Body of pancreas (tissue), 4 donors: ENCODE measurements at regions not wholly inside any gene's neighbourhood (a gene's known extent, or its start where the extent isn't known, plus 50 kb on each side); places are given as distances from the start of the nearest gene placed in this dataset.

Source experiments
- ATAC-seq: fragments of 150-250 bp; one replicate; pipeline ENCODE4 v1.9.1; 2016
- DNase-seq, 4 donors: peaks; one replicate each; pipeline ENCODE4 v3.0.0-alpha.2; 2019
- H3K27ac ChIP-seq, 4 donors: fragments of 200-600 bp; sonication (generic); 1 replicate in 3 of 4; 2 replicates in 1 of 4; pipeline versions ENCODE4 v1.5.1 to v1.6.1; 2016 to 2019; ENCODE audit warnings: mild to moderate bottlenecking in 1 of 4, mixed read lengths in 1 of 4, moderate library complexity in 1 of 4
- H3K27me3 ChIP-seq, 2 donors: fragments of 200-600 bp; sonication (generic); one replicate each; pipeline ENCODE4 v1.6.0; 2016; ENCODE audit warnings: mild to moderate bottlenecking in 1 of 2
- H3K36me3 ChIP-seq, 2 donors: fragments of 200-600 bp; sonication (generic); replicated peaks in 1 of 2; 2 replicates each; pipeline ENCODE4 v1.5.1; 2016; ENCODE audit warnings: low read depth in 2 of 2; ENCODE audit not compliant: insufficient read depth in 1 of 2
- H3K4me1 ChIP-seq: fragments of 200-600 bp; sonication (generic); one replicate; pipeline ENCODE4 v1.6.0; 2016
- H3K4me3 ChIP-seq, 2 donors: fragments of 200-600 bp; sonication (generic); 1 replicate in 1 of 2; 2 replicates in 1 of 2; pipeline ENCODE4 v1.5.1; 2016 to 2019
- H3K9me3 ChIP-seq, 3 donors: fragments of 200-600 bp; sonication (generic); 1 replicate in 2 of 3; 2 replicates in 1 of 3; pipeline ENCODE4 v1.5.1; 2016
- POLR2A ChIP-seq, 3 donors: fragments of 450-650 bp; IDR thresholded peaks; one replicate each; pipeline ENCODE4 v1.6.1; 2016; ENCODE audit warnings: antibody characterized with exemption in 3 of 3, mild to moderate bottlenecking in 2 of 3
- WGBS, 2 donors: methylation state at CpG; one replicate each; pipeline ENCODE4 v1.1.5; 2017; 5-methylcytosine and 5-hydroxymethylcytosine counted together
- intact Hi-C: fragments of 100-400 bp; cut with DNase I; formaldehyde crosslinking; loops from one replicate; pipeline ENCODE4 v1.15.1; 2023
- TF ChIP-seq, protein P1 (sequence below), 7 experiments: fragments of 450-650 bp in 4 of 7; fragments of 200-600 bp in 3 of 7; sonication (generic) in 3 of 7; IDR thresholded peaks; one replicate each; pipeline ENCODE4 v1.5.1; 2016 to 2019; ENCODE audit warnings: antibody characterized with exemption in 7 of 7

DNA sequence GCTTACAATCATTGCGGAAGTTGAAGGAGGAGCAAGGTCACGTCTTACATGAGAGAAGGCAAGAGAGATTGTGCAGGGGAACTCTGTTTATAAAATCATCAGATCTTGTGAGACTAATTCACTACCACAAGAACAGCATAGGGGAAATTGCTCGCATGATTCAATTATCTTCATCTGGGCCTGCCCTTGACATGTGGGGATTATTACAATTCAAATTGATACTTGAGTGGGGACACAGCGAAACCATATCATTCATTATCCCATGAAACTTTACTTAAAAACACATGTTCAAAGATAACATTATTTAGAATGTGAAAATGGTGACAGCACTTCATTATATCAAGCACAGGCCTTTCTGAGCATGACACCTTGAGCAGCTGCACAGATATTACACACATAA, 1087.8 kb downstream of the C4orf33 start:
- 78 to 83% methylated on average over 4 of the region's 4 CpGs for WGBS, 2 donors
- intact Hi-C loops: no loop called here

DNA sequence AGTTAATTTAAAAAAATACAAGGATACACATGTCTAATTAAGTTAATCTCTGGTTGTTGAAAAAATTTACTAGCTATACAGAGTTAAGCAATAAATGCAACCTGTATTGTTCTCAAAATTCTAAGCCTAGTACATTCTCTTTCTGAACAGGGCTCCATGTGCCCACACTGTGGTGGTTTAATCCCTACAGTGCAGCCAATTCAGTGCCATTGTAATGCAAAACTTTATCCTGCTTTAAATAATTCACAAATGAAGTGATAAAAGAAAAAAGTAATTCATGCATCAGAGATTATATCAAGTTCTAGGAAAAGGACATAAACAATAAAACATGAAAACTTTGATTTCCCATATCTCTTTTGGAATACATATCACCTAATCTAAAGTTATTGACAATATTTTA, 1089.2 kb downstream of the C4orf33 start:
- DNase-seq (no peak), ATAC-seq (no peak)
- Histone ChIP-seq H3K27me3 (no peaks in the 10 kb centered on the region), H3K27ac (no peak overlapping the region), H3K4me3 (no peak overlapping the region), H3K9me3 (no peaks in the 10 kb centered on the region), H3K36me3 (no peaks in the 10 kb centered on the region), H3K4me1 (no peaks in the 10 kb centered on the region)
- intact Hi-C loops: no loop called here
- no peak for TF ChIP-seq POLR2A (IDR thresholded peaks at IDR 0.05)

More for the DNA sequence above, 1087.8 kb downstream of the C4orf33 start:
- DNase-seq: no peak
- Histone ChIP-seq H3K27me3 (no peaks in the 10 kb centered on the region), H3K9me3 (no peaks in the 10 kb centered on the region), H3K36me3 (no peaks in the 10 kb centered on the region), H3K4me3 (no peak overlapping the region), H3K4me1 (no peaks in the 10 kb centered on the region), H3K27ac (no peak overlapping the region)
- no peak for ATAC-seq
- no peak for TF ChIP-seq POLR2A (IDR thresholded peaks at IDR 0.05)
- TF ChIP-seq, protein P1, sequence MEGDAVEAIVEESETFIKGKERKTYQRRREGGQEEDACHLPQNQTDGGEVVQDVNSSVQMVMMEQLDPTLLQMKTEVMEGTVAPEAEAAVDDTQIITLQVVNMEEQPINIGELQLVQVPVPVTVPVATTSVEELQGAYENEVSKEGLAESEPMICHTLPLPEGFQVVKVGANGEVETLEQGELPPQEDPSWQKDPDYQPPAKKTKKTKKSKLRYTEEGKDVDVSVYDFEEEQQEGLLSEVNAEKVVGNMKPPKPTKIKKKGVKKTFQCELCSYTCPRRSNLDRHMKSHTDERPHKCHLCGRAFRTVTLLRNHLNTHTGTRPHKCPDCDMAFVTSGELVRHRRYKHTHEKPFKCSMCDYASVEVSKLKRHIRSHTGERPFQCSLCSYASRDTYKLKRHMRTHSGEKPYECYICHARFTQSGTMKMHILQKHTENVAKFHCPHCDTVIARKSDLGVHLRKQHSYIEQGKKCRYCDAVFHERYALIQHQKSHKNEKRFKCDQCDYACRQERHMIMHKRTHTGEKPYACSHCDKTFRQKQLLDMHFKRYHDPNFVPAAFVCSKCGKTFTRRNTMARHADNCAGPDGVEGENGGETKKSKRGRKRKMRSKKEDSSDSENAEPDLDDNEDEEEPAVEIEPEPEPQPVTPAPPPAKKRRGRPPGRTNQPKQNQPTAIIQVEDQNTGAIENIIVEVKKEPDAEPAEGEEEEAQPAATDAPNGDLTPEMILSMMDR (IDR thresholded peaks at IDR 0.05): no peak

DNA sequence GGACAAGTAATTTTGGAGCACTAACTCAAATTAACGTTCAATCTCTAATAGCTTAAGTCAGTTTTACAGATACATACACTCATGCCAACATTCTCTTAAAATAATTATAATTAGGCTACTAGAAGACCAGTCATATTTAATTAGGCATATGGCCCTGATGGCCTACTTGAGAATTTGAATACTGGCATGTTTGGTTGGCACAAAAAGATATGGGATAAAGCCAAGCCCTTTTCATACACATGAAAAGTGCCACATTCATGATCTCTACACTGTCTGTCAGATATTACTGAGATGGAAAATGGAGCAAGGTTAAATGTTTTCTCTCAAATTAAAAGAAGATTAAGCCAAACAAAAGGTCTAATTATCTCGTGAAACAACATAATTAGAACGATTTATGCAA, 1091.0 kb downstream of the C4orf33 start:
- Histone ChIP-seq H3K27me3 (no peaks in the 10 kb centered on the region), H3K4me3 (no peak overlapping the region), H3K4me1 (no peaks in the 10 kb centered on the region), H3K27ac (no peak overlapping the region), H3K36me3 (no peaks in the 10 kb centered on the region), H3K9me3 (no peaks in the 10 kb centered on the region)
- no peak for DNase-seq
- WGBS, 2 donors: 65 to 73% methylated on average over 3 of the region's 3 CpGs
- no peak for ATAC-seq
- TF ChIP-seq, protein P1 (IDR thresholded peaks at IDR 0.05): no peak
- TF ChIP-seq POLR2A (IDR thresholded peaks at IDR 0.05): no peak
- intact Hi-C loops: no loop called here

DNA sequence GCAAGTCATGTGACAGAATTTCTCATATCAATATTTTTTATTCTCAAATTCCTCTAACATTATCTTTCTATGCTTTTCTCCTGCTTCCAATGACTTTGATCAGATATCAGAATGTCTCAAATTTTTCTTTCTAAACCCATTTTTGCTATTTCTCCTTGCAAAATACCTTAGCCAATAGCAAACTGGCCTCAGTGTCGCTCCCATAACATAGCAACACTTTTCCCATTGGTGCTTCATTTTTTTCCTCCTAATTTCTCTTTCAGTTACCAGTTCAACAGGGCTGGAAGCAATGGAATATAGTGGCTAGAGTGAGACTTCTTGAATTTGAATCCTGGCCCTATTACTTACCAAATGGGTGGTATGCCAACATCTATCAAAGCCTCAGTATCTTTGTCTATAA, 1091.6 kb downstream of the C4orf33 start:
- H3K27ac ChIP-seq: no peak overlapping the region
- no peak overlapping the region for H3K4me3 ChIP-seq
- H3K9me3 ChIP-seq: no peaks in the 10 kb centered on the region
- no peak for TF ChIP-seq POLR2A (IDR thresholded peaks at IDR 0.05)
- TF ChIP-seq, protein P1 (IDR thresholded peaks at IDR 0.05): no peak
- ATAC-seq (no peak), DNase-seq (no peak)
- no peaks in the 10 kb centered on the region for H3K4me1 ChIP-seq
- intact Hi-C loops: no loop called here
- H3K27me3 ChIP-seq: no peaks in the 10 kb centered on the region
- WGBS, 2 donors: 85 to 86% methylated on average over 1 of the region's 1 CpG
- no peaks in the 10 kb centered on the region for H3K36me3 ChIP-seq

DNA sequence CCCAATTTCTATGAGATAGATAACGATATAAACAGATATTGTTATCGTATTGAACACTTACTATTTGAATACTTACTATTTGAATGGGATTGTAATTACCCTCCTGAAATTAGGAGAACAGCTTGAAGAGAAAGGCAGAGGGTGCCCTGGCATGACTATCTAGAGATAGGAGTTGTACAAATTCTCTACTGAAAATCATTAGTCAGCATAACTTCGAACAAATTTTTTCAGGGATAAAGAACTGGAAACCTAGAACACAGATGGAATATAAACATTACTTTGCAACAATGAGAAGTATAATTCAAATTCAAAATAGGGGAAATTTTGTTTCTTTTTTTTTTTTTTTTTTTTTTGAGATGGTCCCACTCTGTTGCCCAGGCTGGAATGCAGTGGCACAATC, 1096.8 kb downstream of the C4orf33 start:
- DNase-seq: no peak
- TF ChIP-seq, protein P1 (IDR thresholded peaks at IDR 0.05): no peak
- no peak for TF ChIP-seq POLR2A (IDR thresholded peaks at IDR 0.05)
- no peaks in the 10 kb centered on the region for H3K4me1 ChIP-seq
- no peaks in the 10 kb centered on the region for H3K36me3 ChIP-seq
- WGBS, 2 donors: 90 to 98% methylated on average over 3 of the region's 3 CpGs
- ATAC-seq: no peak
- H3K27ac ChIP-seq: no peak overlapping the region
- no peaks in the 10 kb centered on the region for H3K9me3 ChIP-seq
- H3K27me3 ChIP-seq: no peaks in the 10 kb centered on the region
- intact Hi-C loops: no loop called here
- H3K4me3 ChIP-seq: no peak overlapping the region
